IMR-90 (cell line): ENCODE measurements at regions not wholly inside any gene's neighbourhood (a gene's known extent, or its start where the extent isn't known, plus 50 kb on each side); places are given as distances from the start of the nearest gene placed in this dataset.

Experiments used
- ATAC-seq: fragments of 200-7000 bp; cut with Tn5 transposase; 2 replicates; pipeline ENCODE4 v1.9.1; 2020; ENCODE audit warnings: low read depth, mild to moderate bottlenecking, moderate library complexity
- BruUV-seq: library from RNA; stranded (reverse); fragments of 400-500 nt; replicated peaks from 2 replicates; lab custom pipeline; 2021; lab: Mats Ljungman, UMichigan
- CTCF ChIA-PET: fragments of 300-600 bp; formaldehyde crosslinking; extraction: SDS; loops from one replicate; lab custom pipeline; 2021; ENCODE audit warnings: antibody characterized with exemption; lab: Yijun Ruan, JAX
- POLR2A ChIA-PET: fragments of 300-600 bp; sonication (Branson Sonifier 250); formaldehyde crosslinking; loops from one replicate; lab custom pipeline; 2022; ENCODE audit warnings: antibody characterized with exemption; ENCODE audit not compliant: unreplicated experiment; lab: Charles Lee
- DNase-seq: peaks from one replicate; pipeline ENCODE4 v3.0.0; 2013
- H2AFZ ChIP-seq: replicated peaks from 2 replicates; pipeline ENCODE3; 2013; ENCODE audit warnings: low read length, mild to moderate bottlenecking; ENCODE audit not compliant: poor library complexity
- H2AK5ac ChIP-seq: 2 replicates; pipeline ENCODE4 v1.6.1; 2013; ENCODE audit warnings: low read depth, low read length, inconsistent platforms
- H2AK9ac ChIP-seq: replicated peaks from 2 replicates; pipeline ENCODE3; 2013; ENCODE audit warnings: mild to moderate bottlenecking, low read depth, low read length, moderate library complexity; ENCODE audit not compliant: poor library complexity
- H2BK120ac ChIP-seq: 2 replicates; pipeline ENCODE4 v1.6.1; 2013; ENCODE audit warnings: low read depth, low read length, inconsistent platforms
- H2BK15ac ChIP-seq: 3 replicates; pipeline ENCODE4 v1.6.1; 2013; ENCODE audit warnings: low read depth, low read length, inconsistent platforms
- H2BK20ac ChIP-seq: 2 replicates; pipeline ENCODE4 v1.6.1; 2013; ENCODE audit warnings: low read depth, mild to moderate bottlenecking, inconsistent platforms, low read length, moderate library complexity
- H2BK5ac ChIP-seq: 2 replicates; pipeline ENCODE4 v1.6.1; 2013; ENCODE audit warnings: mild to moderate bottlenecking, low read depth, low read length, inconsistent platforms; ENCODE audit not compliant: poor library complexity, severe bottlenecking
- H3K14ac ChIP-seq: replicated peaks from 2 replicates; pipeline ENCODE4 v1.6.1; 2013; ENCODE audit warnings: low read depth, low read length, inconsistent platforms
- H3K18ac ChIP-seq: 2 replicates; pipeline ENCODE4 v1.6.1; 2013; ENCODE audit warnings: low read depth, low read length, control low read depth
- H3K23ac ChIP-seq: 2 replicates; pipeline ENCODE4 v1.6.1; 2013; ENCODE audit warnings: low read depth, low read length, inconsistent platforms
- H3K27ac ChIP-seq: 2 replicates; pipeline ENCODE4 v1.5.1; 2013; ENCODE audit warnings: mild to moderate bottlenecking, control low read depth, low read length; ENCODE audit not compliant: insufficient read depth
- H3K27me3 ChIP-seq: 2 replicates; pipeline ENCODE4 v1.6.1; 2013; ENCODE audit warnings: low read length; ENCODE audit not compliant: control insufficient read depth, insufficient read depth
- H3K36me3 ChIP-seq: 2 replicates; pipeline ENCODE4 v1.6.1; 2013; ENCODE audit warnings: low read length, mixed read lengths; ENCODE audit not compliant: control insufficient read depth, insufficient read depth
- H3K4ac ChIP-seq: 2 replicates; pipeline ENCODE4 v1.6.1; 2013; ENCODE audit warnings: low read depth, low read length, inconsistent platforms
- H3K4me1 ChIP-seq: 2 replicates; pipeline ENCODE4 v1.6.1; 2013; ENCODE audit warnings: low read length, mixed read lengths; ENCODE audit not compliant: control insufficient read depth, insufficient read depth
- H3K4me2 ChIP-seq: 2 replicates; pipeline ENCODE4 v1.6.1; 2013; ENCODE audit warnings: low read depth, mild to moderate bottlenecking, control low read depth, low read length, moderate library complexity
- H3K4me3 ChIP-seq: 2 replicates; pipeline ENCODE4 v1.5.1; 2013; ENCODE audit warnings: low read depth, mild to moderate bottlenecking, control low read depth, low read length, moderate library complexity; ENCODE audit not compliant: insufficient read depth
- H3K56ac ChIP-seq: 2 replicates; pipeline ENCODE4 v1.6.1; 2013; ENCODE audit warnings: low read length, inconsistent platforms; ENCODE audit not compliant: insufficient read depth; ENCODE audit errors: extremely low read depth
- H3K79me1 ChIP-seq, 2 experiments: 2 replicates each; pipeline ENCODE4 v1.6.1; 2013; ENCODE audit warnings: low read length in 2 of 2, inconsistent platforms in 1 of 2, low read depth in 1 of 2
- H3K9ac ChIP-seq: 2 replicates; pipeline ENCODE4 v1.6.1; 2013; ENCODE audit warnings: low read depth, low read length, control low read depth
- H3K9me1 ChIP-seq: 2 replicates; pipeline ENCODE4 v1.6.1; 2013; ENCODE audit warnings: low read length, inconsistent platforms; ENCODE audit not compliant: insufficient read depth
- H3K9me3 ChIP-seq: 2 replicates; pipeline ENCODE4 v1.6.1; 2013; ENCODE audit warnings: low read length; ENCODE audit not compliant: control insufficient read depth, insufficient read depth
- H4K20me1 ChIP-seq: 2 replicates; pipeline ENCODE4 v1.6.1; 2013; ENCODE audit warnings: low read length, inconsistent platforms; ENCODE audit not compliant: insufficient read depth
- H4K5ac ChIP-seq: 2 replicates; pipeline ENCODE4 v1.6.1; 2013; ENCODE audit warnings: mild to moderate bottlenecking, low read depth, low read length, control low read depth
- H4K8ac ChIP-seq, 2 experiments: 2 replicates each; pipeline ENCODE4 v1.6.1; 2013; ENCODE audit warnings: low read depth in 2 of 2, low read length in 2 of 2, control low read depth in 1 of 2, inconsistent platforms in 1 of 2
- H4K91ac ChIP-seq: 2 replicates; pipeline ENCODE4 v1.6.1; 2013; ENCODE audit warnings: low read depth, low read length, inconsistent platforms; ENCODE audit not compliant: insufficient read depth
- BHLHE40 ChIP-seq: fragments of 150-350 bp; IDR thresholded peaks from 2 replicates; pipeline ENCODE4 v1.6.1; 2016; ENCODE audit warnings: mild to moderate bottlenecking, low read depth, low read length
- CEBPB ChIP-seq: IDR thresholded peaks from 2 replicates; pipeline ENCODE4 v1.6.1; 2012; ENCODE audit warnings: low read depth, low read length, improper control_type of control experiment
- CHD1 ChIP-seq: IDR thresholded peaks from 2 replicates; pipeline ENCODE4 v1.6.1; 2012; ENCODE audit warnings: low read depth, low read length, improper control_type of control experiment
- FOS ChIP-seq: fragments of 150-350 bp; IDR thresholded peaks from 2 replicates; pipeline ENCODE4 v1.6.1; 2016; ENCODE audit warnings: low read depth, low read length
- MAFK ChIP-seq: IDR thresholded peaks from 2 replicates; pipeline ENCODE4 v1.6.1; 2012; ENCODE audit warnings: low read depth, low read length, improper control_type of control experiment
- MAZ ChIP-seq: IDR thresholded peaks from 2 replicates; pipeline ENCODE4 v1.6.1; 2012; ENCODE audit warnings: low read depth, mild to moderate bottlenecking, low read length, improper control_type of control experiment, moderate library complexity, borderline replicate concordance
- MXI1 ChIP-seq: IDR thresholded peaks from 2 replicates; pipeline ENCODE4 v1.6.1; 2012; ENCODE audit warnings: low read depth, mild to moderate bottlenecking, low read length, moderate library complexity, borderline replicate concordance
- NFE2L2 ChIP-seq: fragments of 150-350 bp; IDR thresholded peaks from 2 replicates; pipeline ENCODE4 v1.6.1; 2016; ENCODE audit warnings: low read depth, mild to moderate bottlenecking, low read length
- POLR2A ChIP-seq: IDR thresholded peaks from 2 replicates; pipeline ENCODE4 v1.6.1; 2012; ENCODE audit warnings: mild to moderate bottlenecking, low read depth, low read length
- RCOR1 ChIP-seq: IDR thresholded peaks from 2 replicates; pipeline ENCODE4 v1.6.1; 2012; ENCODE audit warnings: mild to moderate bottlenecking, low read length, improper control_type of control experiment; ENCODE audit not compliant: insufficient replicate concordance
- SMC3 ChIP-seq: fragments of 150-350 bp; IDR thresholded peaks from 2 replicates; pipeline ENCODE4 v1.6.1; 2016; ENCODE audit warnings: low read depth, mild to moderate bottlenecking, antibody characterized with exemption, low read length, moderate library complexity
- WGBS, 2 experiments: methylation state at CpG; one replicate each; pipeline versions ENCODE4 v1.1.5 to v1.1.7; 2013; ENCODE audit warnings: missing lambda C conversion rate in 2 of 2; ENCODE audit not compliant: insufficient read length in 1 of 2; ENCODE audit errors: extremely low coverage in 2 of 2; 5-methylcytosine and 5-hydroxymethylcytosine counted together
- dilution Hi-C: fragments of 300-500 bp; cut with HindIII; formaldehyde crosslinking; loops from one replicate; pipeline ENCODE4 v1.14.3; 2018; ENCODE audit warnings: low sequenced_read_pairs; ENCODE audit not compliant: unreplicated experiment
- in situ Hi-C: fragments of 300-500 bp; cut with MboI; formaldehyde crosslinking; loops from 3 replicates; pipeline ENCODE4 v1.14.3; 2019; ENCODE audit warnings: low sequenced_read_pairs, inconsistent platforms, mixed read lengths
- intact Hi-C: fragments of 100-400 bp; cut with micrococcal nuclease; formaldehyde crosslinking; loops from 2 replicates; pipeline ENCODE4 v1.10.0; 2022
- TF ChIP-seq, protein P1 (sequence below): conservative IDR thresholded peaks from 2 replicates; pipeline ENCODE4 v1.5.1; 2012; ENCODE audit warnings: mild to moderate bottlenecking, low read depth, low read length, improper control_type of control experiment

DNA sequence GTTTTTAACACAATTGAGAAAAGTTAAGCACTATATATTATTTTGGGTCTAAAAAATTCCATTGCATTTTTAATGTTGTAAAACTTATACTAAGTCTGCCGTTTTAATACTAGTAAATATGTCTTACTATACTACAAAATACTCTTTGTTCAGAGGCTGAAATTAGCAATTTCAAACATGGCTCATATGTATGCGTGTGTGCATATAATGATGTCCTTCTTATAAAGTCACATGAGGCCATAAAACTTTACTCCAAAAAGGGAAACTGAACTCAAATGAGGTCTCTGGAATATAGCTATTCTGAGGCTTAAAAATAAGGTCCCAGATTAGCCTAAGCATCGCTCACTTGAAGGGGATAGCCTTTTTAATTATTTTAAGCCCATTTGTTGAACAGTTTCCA lies 224.0 kb downstream of the MYLK4 start:
- Histone ChIP-seq H2AK5ac (no peak overlapping the region), H3K36me3 (no peaks in the 10 kb centered on the region), H2BK20ac (no peak overlapping the region), H3K9ac (no peak overlapping the region), H3K4ac (no peak overlapping the region), H3K9me3 (peaks cover 10% of the 10 kb centered on the region), H4K91ac (no peak overlapping the region), H3K9me1 (peaks cover 2% of the 10 kb centered on the region; the same call in 1 of the 2 replicates), H3K56ac (no peak overlapping the region), H4K8ac (no peak overlapping the region), H3K4me1 (peaks cover 11% of the 10 kb centered on the region), H3K27ac (no peak overlapping the region), H2BK15ac (no peak overlapping the region), H2BK120ac (no peak overlapping the region), H4K20me1 (no peaks in the 10 kb centered on the region; the same call in 1 of the 2 replicates), H3K23ac (no peak overlapping the region), H3K4me3 (no peak overlapping the region), H2AK9ac (no peak overlapping the region), H2BK5ac (no peak overlapping the region), H3K79me1 (no peaks in the 10 kb centered on the region), H3K27me3 (peaks cover 19% of the 10 kb centered on the region), H2AFZ (no peak overlapping the region), H3K14ac (no peak overlapping the region), H3K4me2 (no peak overlapping the region), H3K18ac (no peak overlapping the region; the same call in 1 of the 2 replicates), H4K5ac (no peak overlapping the region)
- dilution Hi-C loops: no loop called here
- DNase-seq (no peak), ATAC-seq (no peak)
- no peak for TF ChIP-seq RCOR1
- TF ChIP-seq MAZ: no peak
- no peak for TF ChIP-seq CHD1
- TF ChIP-seq, protein P1, sequence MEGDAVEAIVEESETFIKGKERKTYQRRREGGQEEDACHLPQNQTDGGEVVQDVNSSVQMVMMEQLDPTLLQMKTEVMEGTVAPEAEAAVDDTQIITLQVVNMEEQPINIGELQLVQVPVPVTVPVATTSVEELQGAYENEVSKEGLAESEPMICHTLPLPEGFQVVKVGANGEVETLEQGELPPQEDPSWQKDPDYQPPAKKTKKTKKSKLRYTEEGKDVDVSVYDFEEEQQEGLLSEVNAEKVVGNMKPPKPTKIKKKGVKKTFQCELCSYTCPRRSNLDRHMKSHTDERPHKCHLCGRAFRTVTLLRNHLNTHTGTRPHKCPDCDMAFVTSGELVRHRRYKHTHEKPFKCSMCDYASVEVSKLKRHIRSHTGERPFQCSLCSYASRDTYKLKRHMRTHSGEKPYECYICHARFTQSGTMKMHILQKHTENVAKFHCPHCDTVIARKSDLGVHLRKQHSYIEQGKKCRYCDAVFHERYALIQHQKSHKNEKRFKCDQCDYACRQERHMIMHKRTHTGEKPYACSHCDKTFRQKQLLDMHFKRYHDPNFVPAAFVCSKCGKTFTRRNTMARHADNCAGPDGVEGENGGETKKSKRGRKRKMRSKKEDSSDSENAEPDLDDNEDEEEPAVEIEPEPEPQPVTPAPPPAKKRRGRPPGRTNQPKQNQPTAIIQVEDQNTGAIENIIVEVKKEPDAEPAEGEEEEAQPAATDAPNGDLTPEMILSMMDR: no peak
- TF ChIP-seq POLR2A: no peak
- no peak for TF ChIP-seq CEBPB
- TF ChIP-seq MXI1: no peak
- TF ChIP-seq MAFK: no peak
- no peak for TF ChIP-seq BHLHE40
- no peak for TF ChIP-seq SMC3
- TF ChIP-seq FOS: no peak
- TF ChIP-seq NFE2L2: no peak
- WGBS, 2 experiments: no CpG with 5 or more reads among the region's 3 CpGs
- ChIA-PET CTCF (no interaction called here), POLR2A (no interaction called here)
- in situ Hi-C loops: no loop called here
- no TSS peak for BruUV-seq
- intact Hi-C loops: no loop called here
